CD14-positive monocyte (primary cell): ENCODE measurements at regions not wholly inside any gene's neighbourhood (a gene's known extent, or its start where the extent isn't known, plus 50 kb on each side); places are given as distances from the start of the nearest gene placed in this dataset.

ENCODE experiments used
- DNase-seq, 3 donors: peaks; one replicate each; pipeline ENCODE4 v3.0.0-alpha.2; 2011 to 2022
- H2AFZ ChIP-seq: 2 replicates; pipeline ENCODE4 v1.6.0; 2012; ENCODE audit warnings: mild to moderate bottlenecking, low read depth, low read length, inconsistent platforms; ENCODE audit not compliant: insufficient read depth, poor library complexity, severe bottlenecking
- H3K27ac ChIP-seq, 2 donors: 1 replicate in 1 of 2; 2 replicates in 1 of 2; pipeline ENCODE4 v1.5.1; 2012 to 2013; ENCODE audit warnings: low read length in 2 of 2, control low read depth in 1 of 2, inconsistent platforms in 1 of 2, low read depth in 1 of 2, mild to moderate bottlenecking in 1 of 2
- H3K27me3 ChIP-seq, 2 donors: one replicate each; pipeline versions ENCODE4 v1.6.0 to v1.6.1; 2011 to 2013; ENCODE audit warnings: low read length in 2 of 2; ENCODE audit not compliant: control insufficient read depth in 2 of 2, insufficient read depth in 2 of 2
- H3K36me3 ChIP-seq, 2 donors: replicated peaks in 1 of 2; 1 replicate in 1 of 2; 2 replicates in 1 of 2; pipeline versions ENCODE4 v1.5.1 to v1.6.1; 2012 to 2013; ENCODE audit warnings: low read length in 2 of 2, control low read depth in 1 of 2, inconsistent platforms in 1 of 2, mild to moderate bottlenecking in 1 of 2; ENCODE audit not compliant: insufficient read depth in 2 of 2, control insufficient read depth in 1 of 2
- H3K4me1 ChIP-seq, 2 donors: 1 replicate in 1 of 2; 2 replicates in 1 of 2; pipeline versions ENCODE4 v1.5.1 to v1.6.1; 2012 to 2013; ENCODE audit warnings: low read length in 2 of 2, control low read depth in 1 of 2, inconsistent platforms in 1 of 2, mild to moderate bottlenecking in 1 of 2, moderate library complexity in 1 of 2; ENCODE audit not compliant: insufficient read depth in 2 of 2, control insufficient read depth in 1 of 2
- H3K4me2 ChIP-seq: replicated peaks from 2 replicates; pipeline ENCODE3; 2012; ENCODE audit warnings: low read length, moderate library complexity, mild to moderate bottlenecking; ENCODE audit not compliant: poor library complexity, severe bottlenecking; ENCODE audit errors: extremely low read depth
- H3K4me3 ChIP-seq, 3 experiments: fragments of 200-600 bp in 1 of 3; sonication (generic) in 1 of 3; replicated peaks in 1 of 3; 1 replicate in 2 of 3; 2 replicates in 1 of 3; pipeline ENCODE4 v1.5.1; 2011 to 2013; ENCODE audit warnings: low read length in 3 of 3, mild to moderate bottlenecking in 3 of 3, control low read depth in 2 of 3, low read depth in 2 of 3, inconsistent platforms in 1 of 3, moderate library complexity in 1 of 3
- H3K79me2 ChIP-seq: 2 replicates; pipeline ENCODE4 v1.6.0; 2012; ENCODE audit warnings: mild to moderate bottlenecking, control low read depth, inconsistent platforms, low read length, moderate library complexity; ENCODE audit not compliant: insufficient read depth
- H3K9ac ChIP-seq: 2 replicates; pipeline ENCODE4 v1.6.0; 2017; ENCODE audit warnings: low read length, mild to moderate bottlenecking; ENCODE audit not compliant: insufficient read depth, poor library complexity, severe bottlenecking
- H3K9me3 ChIP-seq, 2 donors: replicated peaks in 1 of 2; 1 replicate in 1 of 2; 2 replicates in 1 of 2; pipeline versions ENCODE4 v1.5.1 to v1.6.1; 2012 to 2013; ENCODE audit warnings: low read length in 2 of 2, control low read depth in 1 of 2; ENCODE audit not compliant: control insufficient read depth in 1 of 2, insufficient read depth in 1 of 2
- H4K20me1 ChIP-seq: 2 replicates; pipeline ENCODE4 v1.6.0; 2012; ENCODE audit warnings: mild to moderate bottlenecking, low read length, control low read depth, moderate library complexity; ENCODE audit not compliant: insufficient read depth
- H3K27ac Mint-ChIP-seq, 7 donors: one replicate each; pipeline ENCODE4 v1.8.0; 2020; ENCODE audit warnings: mild to moderate bottlenecking in 7 of 7, mixed read lengths in 7 of 7, moderate library complexity in 6 of 7, inconsistent platforms in 2 of 7
- H3K27me3 Mint-ChIP-seq, 3 donors: one replicate each; pipeline ENCODE4 v1.8.0; 2021 to 2022; ENCODE audit warnings: low read depth in 3 of 3, mild to moderate bottlenecking in 3 of 3, mixed read lengths in 3 of 3, moderate library complexity in 3 of 3, inconsistent platforms in 1 of 3
- H3K36me3 Mint-ChIP-seq, 2 donors: one replicate each; pipeline ENCODE4 v1.8.0; 2020; ENCODE audit warnings: mixed read lengths in 2 of 2, inconsistent platforms in 1 of 2, mild to moderate bottlenecking in 1 of 2
- H3K4me1 Mint-ChIP-seq: one replicate; pipeline ENCODE4 v1.8.0; 2020; ENCODE audit warnings: mild to moderate bottlenecking, mixed read lengths
- H3K4me3 Mint-ChIP-seq, 2 donors: one replicate each; pipeline ENCODE4 v1.8.0; 2020; ENCODE audit warnings: mild to moderate bottlenecking in 2 of 2, mixed read lengths in 2 of 2, moderate library complexity in 1 of 2
- H3K9me3 Mint-ChIP-seq, 7 donors: one replicate each; pipeline ENCODE4 v1.8.0; 2020 to 2022; ENCODE audit warnings: mixed read lengths in 7 of 7, mild to moderate bottlenecking in 6 of 7, moderate library complexity in 6 of 7, inconsistent platforms in 2 of 7
- CTCF ChIP-seq: fragments of 200-600 bp; IDR thresholded peaks from one replicate; pipeline ENCODE4 v1.8.0; 2022; ENCODE audit warnings: antibody characterized with exemption, mild to moderate bottlenecking
- WGBS: methylation state at CpG from one replicate; pipeline ENCODE4 v1.1.5; 2013; ENCODE audit warnings: missing lambda C conversion rate; ENCODE audit not compliant: insufficient coverage; 5-methylcytosine and 5-hydroxymethylcytosine counted together
- intact Hi-C, 2 donors: fragments of 100-400 bp; cut with micrococcal nuclease; formaldehyde crosslinking; loops; one replicate each; pipeline versions ENCODE4 v1.15.0 to v1.15.1; 2023

DNA sequence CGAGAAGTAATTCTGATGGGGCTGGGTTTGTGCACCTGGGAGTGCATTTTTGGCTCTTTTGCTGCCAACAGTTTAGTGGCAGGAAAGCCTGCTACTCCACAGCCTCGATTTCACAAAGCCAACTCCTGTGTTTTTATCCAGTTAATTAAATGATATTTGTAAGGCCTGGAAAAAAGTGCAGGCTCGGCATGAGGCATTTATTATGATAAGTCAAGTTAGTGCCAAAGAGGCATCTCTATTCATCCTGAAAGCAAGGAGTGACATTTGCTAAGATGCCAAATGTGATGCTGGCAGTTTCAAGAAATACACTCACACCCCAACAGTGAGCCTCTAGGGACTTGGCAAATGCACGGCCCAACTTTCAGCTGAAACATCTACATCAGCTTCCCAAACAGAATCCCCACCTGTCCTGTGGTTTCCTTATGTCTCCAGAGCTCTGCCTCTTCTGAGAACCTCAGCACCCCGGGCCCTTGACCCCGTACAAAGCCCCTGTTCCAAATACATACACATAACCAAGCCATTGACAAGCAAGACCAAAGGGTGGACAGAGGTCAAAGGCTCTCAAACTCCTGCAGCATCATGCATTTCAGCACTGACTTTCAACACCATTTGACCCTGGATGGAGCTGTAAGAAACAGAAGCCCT lies 955.1 kb upstream of the TMEM132C start:
- no peak for DNase-seq
- H3K9me3 ChIP-seq = peaks cover 0 to 4% of the 10 kb centered on the region in 2 donors
- no peaks in the 10 kb centered on the region for H3K4me1 ChIP-seq
- 83% methylated on average over 4 of the region's 6 CpGs for WGBS
- Mint-ChIP-seq H3K4me1 (no peaks in the 10 kb centered on the region), H3K9me3 (peaks cover 0 to 11% (median 2%) of the 10 kb centered on the region in 7 donors), H3K36me3 (no peaks in the 10 kb centered on the region), H3K27me3 (peaks cover 1 to 2% (median 2%) of the 10 kb centered on the region in 3 donors), H3K27ac (no peak overlapping the region), H3K4me3 (no peak overlapping the region)
- no peaks in the 10 kb centered on the region for H3K27me3 ChIP-seq
- no peak overlapping the region for H3K9ac ChIP-seq
- no peak overlapping the region for H3K27ac ChIP-seq
- intact Hi-C loops = no loop called here
- no peak overlapping the region for H3K4me2 ChIP-seq
- H3K79me2 ChIP-seq = no peaks in the 10 kb centered on the region
- H4K20me1 ChIP-seq = no peaks in the 10 kb centered on the region
- no peak for TF ChIP-seq CTCF
- H2AFZ ChIP-seq = no peak overlapping the region
- H3K36me3 ChIP-seq = no peaks in the 10 kb centered on the region
- no peak overlapping the region for H3K4me3 ChIP-seq

GRCh38 chr12:127324681-127325080 lies 942.3 kb upstream of the TMEM132C start:
- no peaks in the 10 kb centered on the region for H3K36me3 Mint-ChIP-seq
- Histone ChIP-seq H3K9ac (no peak overlapping the region), H3K27ac (no peak overlapping the region), H3K4me3 (no peak overlapping the region), H3K79me2 (no peaks in the 10 kb centered on the region), H3K4me2 (no peak overlapping the region), H3K4me1 (no peaks in the 10 kb centered on the region), H2AFZ (no peak overlapping the region), H3K9me3 (peaks cover 0 to 5% of the 10 kb centered on the region in 2 donors), H3K36me3 (no peaks in the 10 kb centered on the region), H4K20me1 (no peaks in the 10 kb centered on the region), H3K27me3 (no peaks in the 10 kb centered on the region)
- no peaks in the 10 kb centered on the region for H3K4me1 Mint-ChIP-seq
- H3K27ac Mint-ChIP-seq = no peak overlapping the region
- no peak for DNase-seq
- intact Hi-C loops = no loop called here
- TF ChIP-seq CTCF = no peak
- no peak overlapping the region for H3K4me3 Mint-ChIP-seq
- WGBS = 79% methylated on average over 4 of the region's 4 CpGs
- peaks cover 0 to 12% (median 1%) of the 10 kb centered on the region in 7 donors for H3K9me3 Mint-ChIP-seq
- H3K27me3 Mint-ChIP-seq = peaks cover 0 to 3% (median 0%) of the 10 kb centered on the region in 3 donors
